HG03565 (cell line): ENCODE measurements at regions not wholly inside any gene's neighbourhood (a gene's known extent, or its start where the extent isn't known, plus 50 kb on each side); places are given as distances from the start of the nearest gene placed in this dataset.

Experiments
- ATAC-seq: cut with Tn5 transposase; IDR thresholded peaks from one replicate; pipeline ENCODE4 v1.9.1; 2021; ENCODE audit warnings: mild to moderate bottlenecking, moderate library complexity; ENCODE audit not compliant: unreplicated experiment

DNA sequence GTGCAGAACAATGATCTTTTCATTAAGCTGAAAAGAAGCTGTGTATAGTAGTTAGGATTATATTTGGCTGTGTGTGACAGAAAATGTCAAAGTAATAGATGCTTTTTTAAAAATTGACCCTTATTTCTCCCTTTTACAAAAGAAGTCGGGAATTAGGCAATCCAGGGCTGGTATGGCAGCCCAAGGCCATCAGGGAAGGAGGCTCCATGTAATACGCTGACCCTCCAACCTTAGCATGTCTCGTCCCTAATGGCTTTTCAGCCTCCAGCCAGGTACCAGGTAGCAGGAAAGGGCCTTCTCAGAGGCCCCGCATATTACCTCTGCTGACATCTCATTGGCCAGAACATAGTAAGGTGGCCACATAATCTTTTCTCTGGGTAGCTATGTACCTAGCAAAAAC lies 79.7 kb downstream of the VCPKMT start:
- no peak for ATAC-seq

DNA sequence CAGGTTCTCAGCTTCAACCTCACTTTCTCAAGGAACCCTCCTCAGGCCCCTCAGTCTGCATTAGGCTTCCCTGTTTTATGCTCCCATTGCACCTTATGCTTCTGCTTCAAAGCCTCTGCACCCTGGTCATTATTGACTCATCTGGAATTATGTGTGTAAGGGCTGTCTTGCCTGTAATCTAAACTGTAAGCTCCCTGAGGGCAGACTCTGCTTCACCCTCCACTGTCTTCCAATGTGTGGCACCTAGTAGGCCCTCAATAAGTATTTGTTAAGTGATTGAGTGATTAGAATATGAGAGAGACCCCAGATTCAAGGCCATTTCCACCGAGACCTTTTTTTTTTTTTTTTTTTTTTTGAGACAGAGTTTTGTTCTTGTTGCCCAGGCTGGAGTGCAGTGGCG lies 79.1 kb downstream of the VCPKMT start:
- ATAC-seq: no peak

DNA sequence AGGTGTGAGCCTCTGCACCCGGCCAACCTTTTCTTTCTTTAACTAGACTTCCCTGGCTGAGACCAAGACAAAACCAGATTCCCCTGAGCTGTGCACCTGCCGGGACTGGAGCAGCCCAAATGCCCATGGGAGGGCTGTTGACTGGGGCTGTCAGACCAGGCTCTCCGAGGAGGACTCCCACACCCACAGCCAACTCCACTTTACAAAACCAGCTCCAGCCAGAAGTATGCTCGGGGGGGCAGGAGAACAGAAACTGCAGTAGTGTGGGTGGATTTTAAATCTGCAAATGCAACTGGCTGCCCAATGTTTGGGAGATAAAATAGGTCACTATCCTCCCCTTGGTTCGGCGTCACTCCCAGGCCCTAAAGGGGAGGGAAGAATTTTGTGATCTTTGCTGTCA lies 78.5 kb downstream of the VCPKMT start:
- ATAC-seq: no peak

GRCh38 chr14:50038398-50039119 lies 77.8 kb downstream of the VCPKMT start:
- peak; percentile 80 for ATAC-seq

DNA sequence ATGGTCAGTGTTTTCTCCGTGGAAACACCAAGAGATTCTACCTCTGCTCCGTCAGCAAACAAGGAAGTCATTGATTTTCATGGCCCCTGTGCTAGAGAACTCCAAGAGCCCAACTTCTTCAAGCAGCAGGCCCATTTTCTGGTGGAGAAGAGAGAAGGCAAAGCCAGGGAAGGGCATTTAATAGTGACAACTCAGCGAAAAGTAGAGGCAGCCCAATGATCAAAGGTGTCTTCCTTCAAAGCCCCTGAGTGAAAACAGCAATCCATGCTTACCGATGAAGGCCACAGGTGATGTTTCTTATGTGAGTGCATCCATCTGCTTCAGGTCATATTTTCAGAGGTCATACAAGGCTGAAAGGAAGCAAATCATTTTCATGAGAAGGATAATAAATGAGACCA lies 77.3 kb downstream of the VCPKMT start:
- ATAC-seq: no peak

DNA sequence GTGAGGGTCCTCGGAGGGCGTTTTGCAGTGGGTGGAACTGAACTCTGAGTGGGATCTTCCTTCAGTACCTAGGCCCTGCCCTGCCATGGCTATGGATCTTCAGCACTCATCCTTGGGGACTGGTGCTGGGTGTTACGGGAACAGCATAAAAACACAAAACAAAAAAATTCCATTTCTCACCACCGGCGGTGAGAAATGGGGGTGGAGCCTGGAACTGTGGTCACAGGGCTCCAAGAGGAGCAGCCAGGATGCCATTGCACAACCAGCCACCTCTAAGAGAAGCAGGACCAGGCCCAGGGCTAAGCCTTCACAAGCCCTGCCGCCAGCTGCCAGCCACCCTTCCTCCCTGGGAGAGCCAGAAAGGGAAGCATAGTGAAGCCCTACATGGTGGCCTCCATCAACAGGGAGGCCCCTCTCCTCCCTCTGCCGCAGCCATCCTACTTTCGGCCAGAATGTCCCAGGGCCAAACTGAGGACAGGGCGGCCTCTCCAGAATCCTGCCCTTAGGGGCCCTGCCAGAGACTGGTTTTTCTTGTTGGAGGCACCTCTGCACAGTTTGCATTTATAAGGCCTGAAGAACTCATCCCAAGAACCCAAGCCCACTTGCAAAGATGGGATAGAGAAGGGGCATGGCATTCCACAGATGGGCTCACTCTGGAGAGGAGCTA lies 76.5 kb downstream of the VCPKMT start:
- ATAC-seq: no peak

- no peak for ATAC-seq
Observed at GRCh38 chr14:50040401-50040775, 76.0 kb downstream of the VCPKMT start.

DNA sequence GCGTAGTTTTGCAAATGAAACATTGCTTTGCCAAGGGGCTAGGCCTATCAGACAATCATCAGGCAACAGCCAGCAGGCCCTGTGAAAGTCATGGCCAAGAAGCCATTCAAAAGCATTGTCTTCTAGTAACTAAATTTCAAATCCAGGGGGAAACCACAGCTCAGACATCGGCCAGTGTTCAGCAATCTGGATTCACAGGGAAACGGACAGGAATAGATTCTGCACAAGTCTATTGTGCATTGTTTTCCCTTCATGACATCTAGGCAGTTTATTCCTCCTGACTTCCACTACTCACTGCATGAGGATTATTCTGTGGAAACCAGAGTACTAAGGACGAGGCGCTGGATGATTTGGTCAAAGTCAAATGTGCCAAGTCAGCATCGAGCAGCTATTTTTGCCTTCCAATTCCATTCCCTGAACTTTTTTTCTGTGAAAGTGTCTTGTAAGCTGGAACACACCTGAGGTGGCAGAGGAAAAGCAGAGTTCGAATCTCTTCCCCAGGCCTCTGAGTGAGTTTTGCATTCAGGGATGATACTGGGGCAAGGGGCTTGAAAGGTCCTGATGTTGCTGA lies 75.4 kb downstream of the VCPKMT start:
- ATAC-seq: no peak

DNA sequence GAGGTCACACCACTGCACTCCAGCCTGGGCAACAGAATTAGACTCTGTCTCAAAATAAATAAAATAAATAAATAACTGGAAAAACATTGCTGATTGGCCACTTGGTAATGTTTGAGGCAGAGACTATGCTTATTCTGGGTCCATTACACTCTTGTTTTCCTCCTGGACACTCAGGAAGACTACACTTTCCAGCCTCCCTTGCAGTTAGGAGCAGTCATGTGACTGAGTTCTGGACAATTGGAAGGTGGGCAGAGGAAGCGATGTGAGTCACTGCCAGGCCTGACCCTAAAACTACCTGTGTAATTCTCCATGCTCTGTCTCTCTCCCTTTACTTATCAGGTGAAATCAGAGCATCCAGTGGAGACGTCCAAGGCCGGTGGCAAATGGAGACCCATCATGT lies 74.4 kb downstream of the VCPKMT start:
- no peak for ATAC-seq

DNA sequence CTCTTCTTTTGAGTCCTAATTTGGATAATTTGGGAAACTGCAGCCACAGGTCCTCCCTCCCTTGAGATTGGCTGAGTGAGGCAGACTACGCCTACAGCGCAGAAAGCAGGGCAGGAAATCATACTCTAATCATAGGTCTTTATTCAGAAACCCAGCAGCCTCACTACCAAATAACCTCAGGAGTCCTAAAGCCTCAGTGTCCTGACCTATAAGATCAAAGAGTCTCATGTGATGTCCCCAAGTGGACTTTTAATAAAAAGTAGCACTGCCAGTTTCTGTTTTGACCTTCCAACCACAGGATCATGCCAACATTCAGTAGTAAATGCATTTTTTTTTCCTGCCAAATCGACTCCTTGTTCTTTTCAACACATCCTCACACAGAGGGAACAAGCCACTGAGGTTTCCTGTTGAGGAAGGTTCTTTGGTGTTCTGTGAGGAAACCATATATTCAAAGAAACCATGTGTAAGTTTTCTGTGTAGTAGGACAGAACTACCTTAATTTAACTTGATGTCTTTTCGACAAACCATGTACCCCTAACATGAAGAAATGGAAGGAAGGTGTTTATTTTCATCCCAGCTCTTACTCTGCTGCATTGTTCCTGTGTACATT lies 72.2 kb downstream of the VCPKMT start:
- no peak for ATAC-seq

GRCh38 chr14:50045039-50045711 lies 71.2 kb downstream of the VCPKMT start:
- ATAC-seq: peak; percentile 50

GRCh38 chr14:50045837-50046236 lies 70.5 kb downstream of the VCPKMT start:
- ATAC-seq: no peak

GRCh38 chr14:50047274-50047676 lies 69.1 kb downstream of the VCPKMT start:
- peak; percentile 60 for ATAC-seq

GRCh38 chr14:50049093-50049492 lies 67.3 kb downstream of the VCPKMT start:
- ATAC-seq: no peak

- no peak for ATAC-seq
Observed at GRCh38 chr14:50049703-50050570, 66.4 kb downstream of the VCPKMT start.

DNA sequence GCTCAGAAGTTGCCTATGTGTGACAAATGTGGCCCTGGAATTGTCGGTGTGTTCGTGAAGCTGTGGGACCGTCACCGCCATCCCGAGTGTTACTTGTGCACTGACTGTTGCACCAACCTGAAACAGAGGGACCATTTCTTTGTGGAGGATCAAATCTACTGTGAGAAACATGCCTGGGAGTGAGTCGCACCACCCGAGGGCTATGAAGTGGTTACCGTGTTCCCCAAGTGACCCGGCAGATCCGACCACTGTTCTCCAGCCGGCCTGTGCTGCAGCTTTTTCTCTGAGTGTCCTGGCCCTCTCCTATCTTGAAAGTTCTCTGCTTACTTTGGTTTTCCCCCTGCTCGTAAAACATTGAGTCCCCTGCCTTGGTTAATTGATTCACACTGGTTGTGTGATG lies 65.3 kb downstream of the VCPKMT start:
- ATAC-seq: no peak

GRCh38 chr14:50051706-50052105 lies 64.7 kb downstream of the VCPKMT start:
- no peak for ATAC-seq

DNA sequence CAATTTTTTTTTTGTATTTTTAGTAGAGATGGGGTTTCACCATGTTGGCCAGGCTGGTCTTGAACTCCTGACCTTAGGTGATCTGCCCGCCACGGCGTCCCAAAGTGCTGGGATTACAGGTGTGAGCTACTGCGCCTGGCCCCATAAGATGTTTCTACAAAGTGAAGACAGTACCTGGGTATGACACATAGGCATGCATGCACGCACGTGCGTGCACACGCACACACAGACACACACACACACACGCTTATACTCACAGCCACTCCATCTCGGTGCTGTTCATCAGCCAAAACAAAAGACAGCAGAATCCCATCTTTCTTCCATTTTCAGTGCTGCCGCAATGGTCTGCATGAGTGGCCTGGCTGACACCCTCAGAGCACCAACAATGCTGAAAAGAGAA lies 63.9 kb downstream of the VCPKMT start:
- ATAC-seq: no peak

GRCh38 chr14:50053935-50054334 lies 62.4 kb downstream of the VCPKMT start:
- ATAC-seq: no peak

DNA sequence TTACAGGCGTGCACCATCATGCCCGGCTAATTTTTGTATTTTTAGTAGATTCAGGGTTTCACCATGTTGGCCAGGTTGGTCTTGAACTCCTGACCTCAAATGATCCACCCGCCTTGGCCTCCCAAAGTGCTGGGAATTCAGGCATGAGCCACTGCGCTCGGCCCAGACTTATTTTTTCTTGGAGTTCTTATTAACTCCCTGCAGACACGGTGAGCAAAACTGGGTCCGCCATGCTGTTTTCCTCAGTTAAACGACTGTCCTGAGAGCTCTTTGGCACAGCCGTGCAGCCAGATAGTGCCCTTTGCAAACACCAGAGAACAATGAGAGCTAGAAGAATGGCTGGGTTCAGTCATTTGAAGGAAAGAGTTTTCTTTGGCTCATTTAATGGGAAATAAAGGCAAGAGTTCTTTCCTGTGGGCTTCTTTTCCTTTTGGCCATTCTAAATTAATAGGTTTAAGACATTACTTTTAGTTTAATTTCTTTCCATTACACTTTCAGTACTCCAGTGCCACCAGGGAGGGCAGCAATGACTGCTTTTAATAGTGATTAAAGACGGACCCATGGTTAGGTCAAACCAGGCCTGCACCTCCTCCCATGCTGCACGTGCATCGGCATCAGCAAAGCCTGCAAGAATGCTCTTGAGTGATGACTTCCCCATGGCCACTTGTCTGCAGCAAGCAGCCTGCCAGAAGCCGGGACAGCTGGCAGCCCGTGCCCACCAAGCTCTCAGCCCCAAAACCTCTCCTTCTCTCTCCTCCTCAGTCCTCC lies 60.7 kb downstream of the VCPKMT start:
- no peak for ATAC-seq
